ENCODE measurements at regions not wholly inside any gene's neighbourhood (a gene's known extent, or its start where the extent isn't known, plus 50 kb on each side); places are given as distances from the start of the nearest gene placed in this dataset.

DNA sequence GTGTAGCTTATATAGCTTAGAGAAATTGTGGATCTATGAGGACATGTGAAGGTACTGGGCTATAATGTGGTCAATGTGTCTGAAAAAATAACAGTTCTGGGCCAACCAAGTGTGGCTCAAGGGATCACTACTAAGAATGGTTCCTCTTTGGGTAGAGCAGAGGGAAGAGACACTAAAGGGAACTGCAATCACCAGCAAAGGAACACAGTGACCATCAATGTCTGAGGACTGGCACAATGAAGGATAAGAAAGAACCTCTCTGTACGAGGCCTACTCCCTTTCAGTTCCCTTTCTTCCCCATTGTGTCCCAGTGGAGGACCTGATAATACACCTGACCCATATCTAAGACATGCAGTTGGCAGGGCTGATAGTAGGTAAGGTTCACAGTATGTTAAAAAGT lies 89.9 kb upstream of the JAK1 start:
- TF ChIP-seq EP300 (IDR thresholded peaks at IDR 0.05) (no peak), CTCF (IDR thresholded peaks at IDR 0.05) (no peak)

Measured in sigmoid colon (tissue), 4 donors.